HG02588 (cell line): ENCODE measurements at regions not wholly inside any gene's neighbourhood (a gene's known extent, or its start where the extent isn't known, plus 50 kb on each side); places are given as distances from the start of the nearest gene placed in this dataset.

Experiments
- ATAC-seq: cut with Tn5 transposase; IDR thresholded peaks from one replicate; pipeline ENCODE4 v1.9.1; 2021; ENCODE audit warnings: mild to moderate bottlenecking, moderate library complexity; ENCODE audit not compliant: unreplicated experiment

- ATAC-seq: no peak
Measured at GRCh38 chr12:77323788-77324415, 258.5 kb upstream of the E2F7 start.

- ATAC-seq: no peak
Measured at GRCh38 chr12:77319166-77319565, 253.8 kb upstream of the E2F7 start.

GRCh38 chr12:77315407-77315806, 250.0 kb upstream of the E2F7 start:
- no peak for ATAC-seq

GRCh38 chr12:77314378-77315052, 249.1 kb upstream of the E2F7 start:
- no peak for ATAC-seq

GRCh38 chr12:77308056-77308455, 242.7 kb upstream of the E2F7 start:
- ATAC-seq: no peak

- ATAC-seq: no peak
Measured at GRCh38 chr12:77300811-77301210, 235.4 kb upstream of the E2F7 start.

GRCh38 chr12:77299910-77300669, 234.7 kb upstream of the E2F7 start:
- ATAC-seq: no peak

- no peak for ATAC-seq
Measured at GRCh38 chr12:77299001-77299400, 233.6 kb upstream of the E2F7 start.

GRCh38 chr12:77294016-77294415, 228.6 kb upstream of the E2F7 start:
- ATAC-seq: no peak

GRCh38 chr12:77274926-77275325, 209.6 kb upstream of the E2F7 start:
- ATAC-seq: no peak

GRCh38 chr12:77273898-77274297, 208.5 kb upstream of the E2F7 start:
- no peak for ATAC-seq

- ATAC-seq: no peak
Measured at GRCh38 chr12:77256956-77257355, 191.6 kb upstream of the E2F7 start.

GRCh38 chr12:77253321-77253720, 188.0 kb upstream of the E2F7 start:
- no peak for ATAC-seq

- no peak for ATAC-seq
Measured at GRCh38 chr12:77251799-77252198, 186.4 kb upstream of the E2F7 start.

- no peak for ATAC-seq
Measured at GRCh38 chr12:77249892-77250291, 184.5 kb upstream of the E2F7 start.

GRCh38 chr12:77248036-77248435, 182.7 kb upstream of the E2F7 start:
- no peak for ATAC-seq

- no peak for ATAC-seq
Measured at GRCh38 chr12:77247542-77247941, 182.2 kb upstream of the E2F7 start.

- no peak for ATAC-seq
Measured at GRCh38 chr12:77243345-77243744, 178.0 kb upstream of the E2F7 start.

- no peak for ATAC-seq
Measured at GRCh38 chr12:77239617-77240016, 174.2 kb upstream of the E2F7 start.

- no peak for ATAC-seq
Measured at GRCh38 chr12:77238335-77238734, 173.0 kb upstream of the E2F7 start.

GRCh38 chr12:77237896-77238295, 172.5 kb upstream of the E2F7 start:
- ATAC-seq: no peak

- no peak for ATAC-seq
Measured at GRCh38 chr12:77236066-77236465, 170.7 kb upstream of the E2F7 start.
